Left lung (tissue), 4 donors: ENCODE measurements at regions not wholly inside any gene's neighbourhood (a gene's known extent, or its start where the extent isn't known, plus 50 kb on each side); places are given as distances from the start of the nearest gene placed in this dataset.

Source experiments
- ATAC-seq: fragments of 200-7000 bp; cut with Tn5 transposase; one replicate; pipeline ENCODE4 v1.9.1; 2020; ENCODE audit warnings: moderate library complexity
- DNase-seq, 4 donors: peaks; one replicate each; pipeline ENCODE4 v3.0.0-alpha.2; 2013 to 2020
- H3K27ac ChIP-seq, 2 donors: fragments of 200-600 bp; sonication (generic) in 1 of 2; one replicate each; pipeline versions ENCODE4 v1.5.0 to v1.8.0; 2020 to 2021
- H3K27me3 ChIP-seq, 2 donors: fragments of 200-600 bp; sonication (generic) in 1 of 2; one replicate each; pipeline versions ENCODE4 v1.5.0 to v1.8.0; 2020 to 2021
- H3K36me3 ChIP-seq, 2 donors: fragments of 200-600 bp; sonication (generic) in 1 of 2; one replicate each; pipeline versions ENCODE4 v1.5.0 to v1.8.0; 2020 to 2021
- H3K4me1 ChIP-seq, 2 donors: fragments of 200-600 bp; one replicate each; pipeline ENCODE4 v1.8.0; 2021
- H3K4me3 ChIP-seq, 2 donors: fragments of 200-600 bp; sonication (generic) in 1 of 2; one replicate each; pipeline versions ENCODE4 v1.5.0 to v1.8.0; 2020 to 2021; ENCODE audit warnings: mild to moderate bottlenecking in 1 of 2
- H3K9me3 ChIP-seq, 2 donors: fragments of 200-600 bp; sonication (generic) in 1 of 2; one replicate each; pipeline versions ENCODE4 v1.5.0 to v1.8.0; 2020 to 2021
- CTCF ChIP-seq, 2 donors: fragments of 200-600 bp; sonication (generic) in 1 of 2; IDR thresholded peaks; one replicate each; pipeline versions ENCODE4 v1.5.0 to v1.8.0; 2021; ENCODE audit warnings: antibody characterized with exemption in 2 of 2
- intact Hi-C, 2 donors: fragments of 100-400 bp; cut with DNase I; formaldehyde crosslinking; loops; one replicate each; pipeline versions ENCODE4 v1.11.2 to v1.14.2; 2022
- donor health status: DM: no; HTN: yes; CAD: no.
- donor health status: DM: no; HTN: no; CAD: no.

- intact Hi-C loops: no loop called here
- Histone ChIP-seq H3K4me3 (no peak overlapping the region), H3K4me1 (no peaks in the 10 kb centered on the region), H3K27me3 (peaks cover 0 to 17% of the 10 kb centered on the region in 2 donors), H3K36me3 (no peaks in the 10 kb centered on the region), H3K27ac (no peak overlapping the region), H3K9me3 (no peaks in the 10 kb centered on the region)
- ATAC-seq (no peak), DNase-seq (no peak)
- no peak for TF ChIP-seq CTCF (IDR thresholded peaks at IDR 0.05)
Observed at GRCh38 chr1:29647581-29647980, 411.3 kb downstream of the PTPRU start.

- no peak for ATAC-seq
- peaks cover 0 to 18% of the 10 kb centered on the region in 2 donors for H3K27me3 ChIP-seq
- H3K4me3 ChIP-seq: no peak overlapping the region
- intact Hi-C loops: no loop called here
- H3K36me3 ChIP-seq: no peaks in the 10 kb centered on the region
- H3K27ac ChIP-seq: no peak overlapping the region
- no peaks in the 10 kb centered on the region for H3K9me3 ChIP-seq
- TF ChIP-seq CTCF (IDR thresholded peaks at IDR 0.05): no peak
- H3K4me1 ChIP-seq: no peaks in the 10 kb centered on the region
- no peak for DNase-seq
Observed at GRCh38 chr1:29646161-29646775, 409.9 kb downstream of the PTPRU start.

GRCh38 chr1:29645586-29645985 lies 409.3 kb downstream of the PTPRU start:
- ATAC-seq (no peak), DNase-seq (no peak)
- no peaks in the 10 kb centered on the region for H3K4me1 ChIP-seq
- no peak overlapping the region for H3K27ac ChIP-seq
- H3K9me3 ChIP-seq: no peaks in the 10 kb centered on the region
- peaks cover 0 to 22% of the 10 kb centered on the region in 2 donors for H3K27me3 ChIP-seq
- intact Hi-C loops: no loop called here
- no peak overlapping the region for H3K4me3 ChIP-seq
- TF ChIP-seq CTCF (IDR thresholded peaks at IDR 0.05): no peak
- no peaks in the 10 kb centered on the region for H3K36me3 ChIP-seq

- no peak overlapping the region for H3K4me3 ChIP-seq
Observed at GRCh38 chr1:29644812-29645211, 408.5 kb downstream of the PTPRU start.

More at GRCh38 chr1:29644812-29645211, 408.5 kb downstream of the PTPRU start:
- Histone ChIP-seq H3K27me3 (peaks cover 0 to 21% of the 10 kb centered on the region in 2 donors), H3K4me1 (no peaks in the 10 kb centered on the region), H3K36me3 (no peaks in the 10 kb centered on the region), H3K27ac (no peak overlapping the region), H3K9me3 (no peaks in the 10 kb centered on the region)
- TF ChIP-seq CTCF (IDR thresholded peaks at IDR 0.05): no peak
- no peak for ATAC-seq
- intact Hi-C loops: no loop called here
- no peak for DNase-seq
